Right lobe of liver (tissue), 4 donors: ENCODE measurements at regions not wholly inside any gene's neighbourhood (a gene's known extent, or its start where the extent isn't known, plus 50 kb on each side); places are given as distances from the start of the nearest gene placed in this dataset.

Experiments
- CTCF ChIP-seq, 4 donors: fragments of 200-600 bp in 3 of 4; fragments of 450-650 bp in 1 of 4; IDR thresholded peaks; one replicate each; pipeline versions ENCODE4 v1.5.1 to v1.8.0; 2016 to 2022; ENCODE audit warnings: antibody characterized with exemption in 4 of 4, mild to moderate bottlenecking in 2 of 4
- POLR2A ChIP-seq: fragments of 450-650 bp; IDR thresholded peaks from one replicate; pipeline ENCODE4 v1.6.1; 2017; ENCODE audit warnings: antibody characterized with exemption, mild to moderate bottlenecking
- donor health status: DM: no; HTN: no; CAD: no.
- donor health status: DM: no; HTN: no; CAD: no.
- donor health status: DM: no; HTN: yes; CAD: no.

- TF ChIP-seq CTCF (IDR thresholded peaks at IDR 0.05) (peak; percentile 72 to 80 (median 79)), POLR2A (no peak)
These were observed 148.2 kb downstream of the CAAP1 start for GRCh38 chr9:26744191-26744965.
